Stimulated activated CD4-positive, alpha-beta T cell treated with anti-CD3 and anti-CD28 coated beads, TNF-alpha, amount 100 ng/mL, for 4 hours (primary cell): ENCODE measurements at regions not wholly inside any gene's neighbourhood (a gene's known extent, or its start where the extent isn't known, plus 50 kb on each side); places are given as distances from the start of the nearest gene placed in this dataset.

Experiments used
- DNase-seq, 3 experiments: peaks; one replicate each; pipeline ENCODE4 v3.0.0-alpha.2; 2020; ENCODE audit warnings: low read depth in 3 of 3

DNA sequence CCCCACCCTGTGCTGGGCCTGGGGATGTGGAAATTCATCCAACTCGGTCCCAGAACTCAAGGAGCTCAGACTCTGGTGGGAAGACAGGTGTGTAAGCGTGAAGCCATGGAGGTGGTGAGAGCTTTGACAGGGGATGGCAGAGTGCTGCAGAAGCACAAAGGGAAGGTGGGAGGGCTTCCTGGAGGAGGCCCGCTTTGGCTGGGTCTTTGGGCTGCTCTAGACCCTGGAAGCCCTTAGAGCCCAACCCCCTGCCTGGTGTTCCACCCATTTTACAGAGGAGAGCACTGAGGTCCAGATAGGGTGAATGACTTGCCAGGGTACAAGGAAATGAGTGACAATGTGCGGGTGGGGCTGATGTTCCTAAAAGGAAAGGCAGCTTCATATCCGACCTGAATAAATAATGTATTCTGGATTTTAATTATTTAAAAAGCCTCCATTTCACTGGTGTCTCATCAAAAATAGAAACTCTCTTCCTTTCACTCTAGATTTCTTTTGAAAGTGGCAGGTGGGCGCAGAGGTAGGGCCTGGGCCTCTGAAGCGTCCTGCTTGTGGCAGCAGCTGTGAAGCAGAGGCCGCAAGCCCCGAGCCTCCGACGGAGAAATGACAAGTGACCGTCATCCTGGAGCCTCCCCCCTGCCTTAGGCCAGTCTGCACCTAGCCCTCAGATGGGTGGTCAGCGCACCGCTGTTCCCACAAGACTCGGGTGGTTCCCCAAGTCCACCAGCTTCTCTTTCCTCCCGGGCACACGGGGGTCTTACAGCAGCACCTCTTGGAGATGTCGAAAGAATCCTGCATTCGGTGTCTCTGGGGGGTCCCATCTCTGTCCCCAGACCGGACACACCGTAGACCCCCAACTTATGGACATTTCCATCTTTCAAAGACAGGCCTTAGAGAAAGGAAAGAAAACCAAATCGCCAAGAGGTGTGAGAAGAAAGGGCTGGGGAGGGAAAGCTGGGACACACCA, 71.0 kb upstream of the TAF1B start:
- DNase-seq = no peak

DNA sequence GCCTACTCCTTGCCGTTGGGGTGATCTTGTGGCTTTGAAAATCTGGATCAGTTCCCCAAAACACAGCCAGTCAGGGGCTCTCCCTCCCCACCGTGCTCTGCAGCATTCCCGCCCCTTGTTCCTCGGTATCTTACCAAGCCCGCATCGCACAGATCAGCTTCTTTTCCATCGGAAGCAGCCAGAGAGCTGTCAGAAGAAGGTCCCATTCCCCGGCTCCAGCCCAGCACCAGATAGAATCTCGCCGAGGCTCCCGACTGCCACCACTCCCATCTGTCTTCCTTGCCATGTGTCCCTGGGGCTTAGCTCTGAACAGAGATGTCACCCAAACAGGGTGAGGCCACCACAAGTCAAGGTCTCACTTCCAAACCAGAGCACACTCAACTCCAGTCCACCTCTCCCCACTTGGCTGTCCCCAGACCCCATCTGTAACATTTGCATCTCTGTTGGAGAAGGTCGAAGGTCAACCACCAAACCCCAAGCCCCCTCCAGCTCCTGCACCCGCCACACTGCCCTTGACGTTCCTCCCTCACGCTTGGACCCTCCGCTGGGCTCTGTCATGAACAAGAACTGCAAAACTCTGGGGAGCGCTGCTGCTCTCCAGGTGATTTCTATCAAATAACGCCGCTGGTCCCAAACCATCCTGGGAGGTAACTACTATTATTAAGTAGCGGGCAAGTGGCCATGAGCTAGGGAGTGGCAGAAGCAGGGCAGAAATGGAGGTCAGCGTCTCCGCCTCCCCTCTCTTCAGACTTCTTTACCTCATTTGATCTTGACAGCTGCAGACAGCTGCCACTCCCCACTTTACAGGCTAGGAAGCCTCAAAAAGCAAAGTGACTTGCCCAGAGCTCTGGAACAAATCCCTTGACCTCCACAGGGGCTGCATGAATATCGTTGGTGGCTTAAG, 70.0 kb upstream of the TAF1B start:
- DNase-seq = no peak

DNA sequence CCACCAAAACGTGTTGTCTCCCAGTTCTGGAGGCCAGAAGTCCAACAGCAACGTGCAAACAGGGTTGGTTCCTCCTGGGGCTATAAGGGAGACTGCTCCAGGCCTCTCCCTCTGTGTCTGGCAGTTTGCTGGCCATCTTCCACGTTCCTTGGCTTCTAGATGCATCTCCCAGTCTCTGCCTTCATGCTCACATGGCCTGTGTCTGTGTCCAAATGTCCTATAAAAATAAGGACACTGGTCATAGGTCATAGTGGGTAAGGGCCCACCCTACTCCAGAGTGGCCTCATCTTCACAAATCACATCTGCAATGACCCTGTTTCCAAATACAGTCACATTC, 69.4 kb upstream of the TAF1B start:
- DNase-seq = no peak

DNA sequence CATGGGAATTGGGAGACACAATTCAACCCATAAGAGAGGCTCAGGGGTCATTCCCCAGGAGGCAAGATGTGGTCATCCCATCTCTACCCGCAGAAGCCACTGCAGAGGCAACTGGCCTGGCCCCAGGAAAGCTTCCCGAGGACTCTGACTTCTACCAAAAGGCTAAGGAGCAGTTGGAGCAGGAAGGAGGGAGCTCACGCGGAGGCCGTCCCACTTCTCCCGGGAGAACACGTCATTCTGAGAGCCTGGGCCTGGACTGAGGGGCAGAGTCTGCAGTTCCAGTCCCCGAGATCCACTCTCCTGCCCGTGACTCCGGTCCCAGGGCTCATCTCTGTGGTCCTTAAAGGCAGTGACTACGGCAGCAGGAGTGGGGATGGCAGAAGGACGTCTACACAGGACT, 69.0 kb upstream of the TAF1B start:
- DNase-seq = no peak

DNA sequence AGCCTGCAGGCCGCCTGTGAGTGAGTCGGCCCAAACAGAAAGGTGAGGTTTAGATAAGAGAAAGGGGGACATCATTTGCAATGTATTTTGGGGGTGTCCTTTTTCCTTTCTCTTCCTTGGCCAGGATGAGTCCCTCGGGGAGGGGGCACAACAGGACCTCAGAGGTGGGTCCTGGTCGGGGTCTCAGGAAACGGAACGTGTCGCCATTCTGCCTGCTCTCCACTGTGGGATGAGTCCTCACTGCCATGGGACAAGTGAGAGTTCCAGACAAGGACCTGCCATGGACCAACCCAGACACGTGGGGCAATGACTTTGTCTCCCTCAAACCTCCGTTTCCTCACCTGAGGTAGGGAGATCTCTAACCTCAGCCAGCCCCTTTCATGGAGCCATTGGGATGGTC, 67.9 kb upstream of the TAF1B start:
- DNase-seq = no peak

DNA sequence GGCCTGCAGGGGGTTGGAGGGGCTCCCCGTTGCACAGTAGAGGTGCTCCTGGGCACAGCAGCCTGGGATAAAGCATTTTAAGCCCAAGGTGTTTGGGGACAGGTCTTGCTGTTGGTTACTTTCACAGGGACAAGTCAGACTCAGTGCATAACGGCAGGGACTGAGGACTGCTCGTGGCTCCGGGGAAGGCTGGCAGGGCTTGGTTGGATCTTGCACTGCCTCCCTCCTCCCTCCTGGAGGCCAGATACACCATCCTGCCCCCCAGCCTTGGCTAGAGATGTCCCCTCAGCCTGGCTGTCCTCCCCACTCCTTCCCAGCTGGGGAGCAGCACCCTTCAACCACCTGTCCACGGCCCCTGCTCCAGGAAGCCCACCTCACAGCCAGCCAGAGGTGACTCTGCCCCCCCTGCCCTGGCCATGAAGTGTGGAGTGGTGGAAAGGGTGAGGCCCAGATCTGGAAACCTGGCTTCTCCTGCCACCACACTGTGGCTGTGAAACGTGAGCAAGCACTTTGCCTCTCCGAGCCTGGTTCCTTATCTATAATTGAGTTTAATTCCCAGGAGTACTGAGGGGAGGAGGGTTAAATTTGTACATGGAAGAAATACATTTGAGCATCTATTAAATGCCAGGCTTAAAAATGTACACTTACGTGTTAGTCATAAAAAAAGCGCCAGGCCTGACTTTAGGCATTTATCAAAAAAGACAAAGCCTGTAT, 67.1 kb upstream of the TAF1B start:
- no peak for DNase-seq

DNA sequence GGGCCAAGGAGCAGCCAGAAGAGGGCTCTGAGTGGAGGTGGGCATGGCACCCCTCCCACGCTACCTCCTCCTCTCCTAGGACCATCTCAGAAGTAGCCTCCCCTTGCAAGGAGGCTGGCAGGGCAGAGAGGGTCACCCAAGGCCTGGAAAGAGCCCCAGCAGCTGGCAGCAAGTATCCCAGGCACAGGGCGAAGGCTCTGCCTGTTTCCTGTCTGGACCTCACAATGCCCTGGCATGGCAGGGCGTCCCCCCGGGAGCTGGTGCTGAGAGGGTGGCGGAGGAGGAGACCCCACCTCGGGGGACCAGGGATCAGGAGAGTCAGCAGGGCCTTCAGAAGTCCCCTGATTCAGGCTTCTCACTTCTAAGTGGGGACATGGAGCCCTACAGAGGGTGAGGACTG, 66.2 kb upstream of the TAF1B start:
- no peak for DNase-seq

DNA sequence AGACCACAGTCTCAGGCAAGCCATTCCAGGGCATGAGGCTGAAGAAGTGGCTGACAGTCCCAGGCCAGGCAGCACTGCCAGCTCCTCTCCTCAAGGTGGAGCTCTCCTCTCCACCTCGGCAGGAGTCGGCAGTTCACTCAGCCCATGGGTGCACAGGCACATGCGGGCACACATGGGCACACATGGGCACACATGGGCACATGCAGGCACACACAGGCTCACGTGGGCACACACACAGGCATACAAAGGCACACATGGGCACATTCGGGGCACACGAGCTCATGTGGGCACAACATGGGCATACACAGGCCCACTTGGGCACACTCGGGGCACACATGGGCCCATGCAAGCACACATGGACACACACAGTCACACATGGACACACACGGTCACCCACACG, 65.3 kb upstream of the TAF1B start:
- no peak for DNase-seq

DNA sequence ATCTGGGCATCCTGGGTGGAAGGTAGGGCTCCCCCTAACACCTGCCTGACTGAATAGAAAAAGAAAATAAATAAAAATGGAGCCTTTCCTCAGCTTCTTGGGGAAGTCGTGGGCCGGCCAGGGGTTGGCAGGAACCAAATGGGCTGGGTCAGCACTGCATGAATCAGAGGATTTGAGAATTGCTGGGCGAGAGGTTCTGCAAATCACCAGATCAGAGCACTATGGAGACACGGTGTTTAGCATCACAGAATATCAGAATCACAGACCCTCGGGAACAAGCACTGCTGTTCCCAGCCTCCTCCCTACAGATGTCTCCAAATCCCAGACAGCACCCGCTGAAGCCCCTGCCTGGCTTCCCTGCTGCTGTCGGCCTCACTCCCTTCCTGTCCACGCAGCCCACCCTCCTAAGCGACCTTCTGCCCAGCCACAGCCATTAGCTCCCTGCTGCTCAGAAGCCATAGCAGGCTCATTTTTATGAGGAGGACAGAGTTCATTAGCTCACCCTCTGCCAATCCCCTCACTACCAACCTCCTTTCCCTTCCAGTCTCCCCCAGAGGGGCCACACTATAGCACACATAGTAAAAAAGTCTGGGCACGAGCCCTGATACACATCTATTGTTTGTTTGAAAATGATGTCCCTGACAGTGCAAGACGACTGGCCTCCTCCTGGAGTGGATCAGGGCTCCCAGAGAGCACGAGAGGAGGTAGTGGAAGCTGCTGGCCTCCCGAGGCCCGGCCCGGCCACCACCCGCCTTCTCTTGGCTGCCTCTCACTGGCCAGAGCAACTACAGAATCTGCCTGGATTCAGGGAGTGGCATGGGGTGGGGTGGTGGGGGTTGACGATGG, 64.6 kb upstream of the TAF1B start:
- no peak for DNase-seq

DNA sequence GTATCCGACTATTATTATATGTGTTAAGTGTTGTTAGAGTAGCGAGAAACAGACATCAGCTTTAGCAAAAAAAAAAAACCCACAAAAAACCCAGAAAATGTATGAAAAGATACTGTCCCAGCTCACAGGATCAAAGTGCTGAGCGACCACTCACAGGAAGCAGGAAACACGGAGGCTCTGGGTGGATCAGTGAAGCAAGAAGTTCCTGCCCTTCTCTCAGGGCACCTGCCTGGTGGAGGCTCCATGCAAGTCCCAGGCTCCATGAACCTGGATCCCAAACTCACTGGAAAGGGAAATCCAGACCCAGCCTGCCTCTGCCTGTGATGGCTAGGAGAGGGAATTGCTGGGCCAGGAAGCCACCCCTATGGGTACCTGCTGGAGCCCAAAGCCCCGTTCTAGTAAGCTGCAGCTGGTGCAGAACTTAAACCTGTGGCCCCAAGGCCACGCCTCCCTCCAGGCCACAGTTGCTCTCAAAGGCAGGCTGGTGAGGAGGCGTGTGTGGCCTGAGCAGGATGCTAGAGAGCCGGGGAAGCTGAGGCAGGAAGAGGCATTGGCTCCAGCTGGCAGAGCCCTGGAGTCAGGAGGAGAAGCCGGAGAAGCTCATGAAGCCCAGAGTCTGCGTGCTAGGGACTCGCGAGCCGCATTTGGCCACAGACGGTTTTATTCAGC, 63.5 kb upstream of the TAF1B start:
- no peak for DNase-seq

DNA sequence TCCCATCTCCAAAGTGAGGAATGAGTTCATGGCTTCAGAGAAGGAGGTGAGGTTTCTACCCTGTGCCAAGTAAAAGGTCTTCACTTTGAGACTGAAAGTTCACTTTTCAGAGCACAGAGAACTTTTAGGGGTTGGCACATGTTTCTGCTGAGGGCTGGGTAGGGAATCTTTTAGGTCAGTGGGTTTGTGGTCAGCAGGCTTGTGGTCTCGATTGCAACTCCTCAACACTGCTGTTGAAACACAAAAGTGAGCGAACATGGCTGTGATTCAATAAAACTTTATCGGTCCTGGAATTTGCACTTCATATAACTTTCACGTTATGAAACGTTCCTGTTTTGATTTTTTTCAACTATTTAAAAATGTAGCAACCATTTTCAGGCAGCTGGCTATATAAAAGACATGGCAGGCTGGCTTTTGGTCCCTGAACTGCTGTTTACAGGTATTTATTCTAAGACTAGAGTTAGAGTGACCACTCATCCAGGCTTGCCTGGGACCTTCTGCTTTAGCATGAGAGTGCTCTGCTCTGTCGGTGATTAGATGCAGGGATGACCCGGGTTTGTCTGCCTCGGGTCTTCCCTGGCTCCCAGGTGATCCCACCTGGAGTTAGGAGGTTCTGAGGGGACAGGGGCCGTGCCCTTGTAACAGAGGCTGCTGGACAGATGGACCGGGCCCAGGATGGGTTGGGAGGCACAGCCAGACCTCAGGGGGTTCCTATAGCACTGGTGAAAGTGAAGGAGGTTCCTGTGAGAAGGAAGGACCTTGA, 62.7 kb upstream of the TAF1B start:
- no peak for DNase-seq

DNA sequence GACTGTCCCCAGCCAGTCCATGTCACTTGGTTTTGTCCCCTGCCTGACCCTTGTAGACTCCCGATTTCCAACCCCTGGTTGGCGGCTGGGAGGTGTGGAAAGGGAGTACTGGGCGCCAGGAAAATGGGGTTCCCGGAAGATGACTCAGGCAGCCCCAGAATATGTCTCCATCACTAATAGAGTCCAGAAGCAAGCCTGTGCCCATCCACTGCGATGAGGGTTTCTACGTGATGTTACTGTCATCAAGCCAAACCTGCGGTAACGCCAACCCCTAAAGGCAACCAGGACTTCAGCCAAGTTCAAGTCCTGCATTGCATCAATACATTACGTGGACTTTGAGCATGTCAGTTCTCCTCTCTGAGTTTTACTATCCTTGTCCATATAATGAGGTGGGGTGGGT, 62.0 kb upstream of the TAF1B start:
- DNase-seq = no peak

DNA sequence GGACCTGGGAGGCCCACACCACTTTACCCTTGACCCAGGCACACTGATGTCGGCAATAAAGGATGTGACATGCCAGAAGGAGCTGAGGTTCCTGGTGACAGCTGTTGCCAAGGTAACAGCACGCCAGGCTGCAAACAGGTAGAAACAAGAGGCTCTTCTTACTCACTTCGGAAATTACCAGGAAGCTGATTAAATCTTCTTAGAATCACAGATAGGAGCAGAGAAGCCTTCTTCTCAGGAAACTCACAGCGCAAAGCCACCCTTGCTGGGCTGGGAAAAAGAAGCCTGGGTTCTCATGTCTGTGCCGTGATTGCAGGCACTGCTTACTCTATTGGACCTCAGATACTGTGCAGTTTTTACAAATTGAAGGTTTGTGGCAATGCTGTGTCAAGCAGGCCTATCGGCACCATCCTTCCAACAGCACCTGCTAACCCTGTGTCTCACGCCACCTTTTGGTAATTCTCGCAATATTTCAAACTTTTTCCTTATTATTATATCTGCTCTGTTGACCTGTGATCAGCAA, 61.0 kb upstream of the TAF1B start:
- peak; percentile 38 to 69 (median 63) for DNase-seq

DNA sequence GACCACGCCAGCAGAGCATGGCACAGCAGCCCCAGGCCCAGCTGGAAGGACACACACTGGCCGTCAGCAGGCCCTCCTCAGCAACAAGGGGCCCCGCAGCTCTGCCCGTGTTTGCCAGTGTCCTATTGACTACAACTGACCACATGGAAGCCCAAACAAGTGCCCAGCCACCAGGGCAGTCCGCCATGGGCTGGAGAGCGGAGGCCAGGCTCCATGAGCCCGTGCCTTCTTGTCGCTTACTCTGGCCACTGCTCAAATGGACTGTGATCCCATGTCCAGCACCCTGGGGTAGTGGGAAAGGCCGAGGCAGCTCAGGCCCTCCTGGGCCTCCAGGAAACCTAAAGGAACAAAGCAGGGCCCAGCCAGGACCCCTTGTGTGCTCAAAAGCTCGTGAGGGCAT, 53.9 kb upstream of the TAF1B start:
- DNase-seq = no peak

DNA sequence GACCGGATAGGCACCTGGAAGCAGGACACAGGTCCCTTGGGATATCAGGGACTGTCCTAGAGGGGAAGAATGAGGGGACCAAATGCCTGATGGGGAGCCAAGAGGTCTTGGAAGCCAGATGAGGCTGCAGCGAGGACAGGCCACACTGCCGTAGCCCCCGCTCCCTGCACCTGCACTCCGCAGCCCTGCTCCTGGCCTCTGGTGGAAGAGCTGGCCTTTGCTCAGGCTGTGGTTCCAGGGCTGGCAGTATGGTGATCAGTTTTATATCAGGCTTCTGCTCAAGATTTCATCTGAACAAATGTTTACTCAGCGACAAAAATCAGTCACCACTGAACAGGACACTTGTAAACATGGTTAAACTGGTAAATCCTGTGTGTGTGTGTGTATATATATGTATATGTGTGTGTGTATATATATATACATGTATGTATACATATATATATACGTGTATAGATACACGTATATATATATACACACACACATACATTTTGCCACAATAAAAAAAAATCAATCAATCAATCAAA, 52.5 kb upstream of the TAF1B start:
- no peak for DNase-seq

DNA sequence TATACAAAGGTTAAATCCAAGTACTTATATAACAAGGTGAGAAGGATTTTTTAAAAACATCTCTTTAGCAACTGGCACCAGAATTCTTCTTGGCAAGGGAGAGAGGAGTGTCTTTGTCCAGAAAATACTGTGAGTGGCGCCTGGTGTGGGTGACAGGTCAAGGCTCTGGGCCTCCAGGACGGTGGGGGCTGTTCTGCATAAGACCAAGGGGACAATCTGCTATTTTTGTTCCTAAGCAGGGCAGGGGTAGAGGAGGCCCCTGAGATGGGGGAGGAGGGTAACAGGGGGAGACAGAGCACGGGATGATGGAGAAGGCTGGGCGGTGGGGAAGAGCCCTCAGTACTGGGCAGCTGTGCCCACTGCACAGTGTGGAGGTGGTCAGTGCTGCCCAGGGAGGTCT, 51.6 kb upstream of the TAF1B start:
- DNase-seq = no peak

DNA sequence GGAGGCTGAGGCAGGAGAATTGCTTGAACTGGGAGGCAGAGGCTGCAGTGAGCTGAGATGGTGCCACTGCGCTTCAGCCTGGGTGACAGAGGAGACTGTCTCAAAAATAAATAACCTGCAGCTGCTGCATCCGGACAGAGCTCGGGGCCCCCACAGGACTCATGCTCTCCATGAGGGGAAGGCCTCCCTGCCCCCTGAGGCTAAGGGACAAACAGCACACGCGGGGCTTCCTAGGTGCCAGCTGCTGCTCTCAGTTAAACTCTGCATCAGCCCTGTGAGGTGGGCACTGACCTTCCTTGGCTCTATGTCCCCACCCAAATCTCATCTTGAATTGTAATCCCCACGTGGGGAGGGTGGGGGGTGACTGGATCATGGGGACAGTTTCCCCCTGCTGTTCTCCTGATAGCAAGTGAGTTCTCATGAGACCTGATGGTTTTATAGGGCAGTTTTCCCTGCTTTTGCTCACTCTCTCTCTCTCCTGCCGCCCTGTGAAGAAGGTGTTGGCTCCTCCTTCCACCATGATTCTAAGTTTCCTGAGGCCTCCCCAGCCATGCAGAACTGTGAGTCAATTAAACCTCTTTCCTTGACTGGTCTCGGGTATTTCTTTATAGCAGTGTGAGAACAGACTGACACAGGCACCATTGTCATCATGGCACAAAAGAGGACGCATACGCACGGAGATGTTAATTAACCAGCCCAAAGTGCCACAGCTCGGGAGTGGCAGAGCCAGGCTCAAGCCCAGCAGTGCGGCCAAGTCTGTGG, 49.9 kb upstream of the TAF1B start:
- no peak for DNase-seq
